Smooth muscle cell (in vitro differentiated cells): ENCODE measurements at regions not wholly inside any gene's neighbourhood (a gene's known extent, or its start where the extent isn't known, plus 50 kb on each side); places are given as distances from the start of the nearest gene placed in this dataset.
"Not testable (repeated sequence)": the region's sequence is repeated elsewhere in the genome, so short reads cannot be mapped to it uniquely, and the experiment has no call there.

Source experiments
- DNase-seq: peaks from one replicate; lab custom pipeline; 2025; ENCODE audit not compliant: unreplicated experiment; lab: John Stamatoyannopoulos, UW
- H2AFZ ChIP-seq: fragments of 200-600 bp; sonication (generic); 2 replicates; pipeline ENCODE4 v1.6.0; 2016; ENCODE audit warnings: antibody characterized with exemption, low read depth, mild to moderate bottlenecking
- H3F3A ChIP-seq: fragments of 200-600 bp; sonication (generic); 2 replicates; pipeline ENCODE4 v1.6.0; 2017; ENCODE audit warnings: antibody characterized with exemption, low read depth
- H3K27ac ChIP-seq: fragments of 200-600 bp; sonication (generic); 2 replicates; pipeline ENCODE4 v1.5.1; 2016; ENCODE audit warnings: low read depth, mild to moderate bottlenecking
- H3K27me3 ChIP-seq: fragments of 200-600 bp; sonication (generic); 2 replicates; pipeline ENCODE4 v1.6.1; 2016; ENCODE audit warnings: low read depth, mild to moderate bottlenecking
- H3K36me3 ChIP-seq: fragments of 200-600 bp; sonication (generic); 2 replicates; pipeline ENCODE4 v1.5.1; 2016; ENCODE audit warnings: low read depth
- H3K4me1 ChIP-seq: fragments of 200-600 bp; sonication (generic); 2 replicates; pipeline ENCODE4 v1.5.1; 2016; ENCODE audit warnings: low read depth
- H3K4me2 ChIP-seq: fragments of 200-600 bp; sonication (generic); 2 replicates; pipeline ENCODE4 v1.6.0; 2016; ENCODE audit warnings: mild to moderate bottlenecking
- H3K4me3 ChIP-seq: fragments of 200-600 bp; sonication (generic); 2 replicates; pipeline ENCODE4 v1.5.1; 2016; ENCODE audit warnings: mild to moderate bottlenecking
- H3K79me2 ChIP-seq: fragments of 200-600 bp; sonication (generic); 2 replicates; pipeline ENCODE4 v1.6.0; 2016; ENCODE audit warnings: low read depth, mild to moderate bottlenecking
- H3K9ac ChIP-seq: fragments of 200-600 bp; sonication (generic); 2 replicates; pipeline ENCODE4 v1.6.0; 2016; ENCODE audit warnings: low read depth
- H3K9me3 ChIP-seq: fragments of 200-600 bp; sonication (generic); replicated peaks from 2 replicates; pipeline ENCODE4 v1.5.1; 2016; ENCODE audit warnings: low read depth
- H4K20me1 ChIP-seq: fragments of 200-600 bp; sonication (generic); 2 replicates; pipeline ENCODE4 v1.6.0; 2016; ENCODE audit warnings: low read depth
- CTCF ChIP-seq: fragments of 200-600 bp; sonication (generic); IDR thresholded peaks from 2 replicates; pipeline ENCODE4 v1.5.1; 2017; ENCODE audit warnings: borderline replicate concordance, mild to moderate bottlenecking, antibody characterized with exemption; ENCODE audit not compliant: insufficient read depth, poor library complexity, severe bottlenecking
- WGBS: methylation state at CpG from one replicate; pipeline ENCODE4 v1.1.7; 2016; ENCODE audit warnings: low lambda C conversion rate; 5-methylcytosine and 5-hydroxymethylcytosine counted together

- Histone ChIP-seq H3K27me3 (no peaks in the 10 kb centered on the region), H4K20me1 (no peaks in the 10 kb centered on the region), H3F3A (no peaks in the 10 kb centered on the region), H3K9ac (no peak overlapping the region), H2AFZ (no peak overlapping the region), H3K4me2 (no peak overlapping the region), H3K4me1 (no peaks in the 10 kb centered on the region), H3K79me2 (no peaks in the 10 kb centered on the region), H3K27ac (no peak overlapping the region), H3K4me3 (no peak overlapping the region), H3K9me3 (no peaks in the 10 kb centered on the region), H3K36me3 (no peaks in the 10 kb centered on the region)
- no peak for DNase-seq
- 95% methylated on average over 14 of the region's 14 CpGs for WGBS
- TF ChIP-seq CTCF: no peak
Observed at GRCh38 chr2:8600456-8600855, 81.4 kb upstream of the ID2 start.

- Histone ChIP-seq H3K4me3 (no peak overlapping the region), H3K9ac (no peak overlapping the region), H3K4me2 (no peak overlapping the region), H3K79me2 (no peaks in the 10 kb centered on the region), H3K9me3 (no peaks in the 10 kb centered on the region), H4K20me1 (no peaks in the 10 kb centered on the region), H3F3A (peaks cover 8% of the 10 kb centered on the region), H2AFZ (no peak overlapping the region), H3K4me1 (no peaks in the 10 kb centered on the region), H3K27me3 (no peaks in the 10 kb centered on the region), H3K36me3 (no peaks in the 10 kb centered on the region), H3K27ac (peak overlapping the region; percentile 25)
- WGBS: 63% methylated on average over 3 of the region's 3 CpGs
- DNase-seq: no peak
- no peak for TF ChIP-seq CTCF
Observed at GRCh38 chr2:8602809-8603208, 79.0 kb upstream of the ID2 start.

- not testable (repeated sequence) for H3F3A ChIP-seq, H3K9me3 ChIP-seq, H3K4me3 ChIP-seq, H3K4me2 ChIP-seq, H3K36me3 ChIP-seq, H3K9ac ChIP-seq, H4K20me1 ChIP-seq, H3K27me3 ChIP-seq, H2AFZ ChIP-seq, H3K79me2 ChIP-seq, H3K4me1 ChIP-seq, DNase-seq
- H3K27ac ChIP-seq: peak overlapping the region; percentile 25
- 94% methylated on average over 4 of the region's 4 CpGs for WGBS
Observed at GRCh38 chr2:8603356-8603755, 78.5 kb upstream of the ID2 start.

GRCh38 chr2:8604262-8604661 is 77.6 kb upstream of the ID2 start:
- Histone ChIP-seq H3K9ac (no peak overlapping the region), H3K27me3 (no peaks in the 10 kb centered on the region), H3K4me2 (no peak overlapping the region), H3K79me2 (no peaks in the 10 kb centered on the region), H3K9me3 (no peaks in the 10 kb centered on the region), H3F3A (peaks cover 8% of the 10 kb centered on the region), H3K4me1 (peaks cover under 1% of the 10 kb centered on the region), H3K27ac (no peak overlapping the region), H3K4me3 (no peak overlapping the region), H3K36me3 (no peaks in the 10 kb centered on the region), H4K20me1 (no peaks in the 10 kb centered on the region), H2AFZ (no peak overlapping the region)
- TF ChIP-seq CTCF: no peak
- no peak for DNase-seq
- WGBS: 75% methylated on average over 2 of the region's 2 CpGs
